ENCODE measurements at regions not wholly inside any gene's neighbourhood (a gene's known extent, or its start where the extent isn't known, plus 50 kb on each side); places are given as distances from the start of the nearest gene placed in this dataset.
"Not testable (repeated sequence)": the region's sequence is repeated elsewhere in the genome, so short reads cannot be mapped to it uniquely, and the experiment has no call there.

DNA sequence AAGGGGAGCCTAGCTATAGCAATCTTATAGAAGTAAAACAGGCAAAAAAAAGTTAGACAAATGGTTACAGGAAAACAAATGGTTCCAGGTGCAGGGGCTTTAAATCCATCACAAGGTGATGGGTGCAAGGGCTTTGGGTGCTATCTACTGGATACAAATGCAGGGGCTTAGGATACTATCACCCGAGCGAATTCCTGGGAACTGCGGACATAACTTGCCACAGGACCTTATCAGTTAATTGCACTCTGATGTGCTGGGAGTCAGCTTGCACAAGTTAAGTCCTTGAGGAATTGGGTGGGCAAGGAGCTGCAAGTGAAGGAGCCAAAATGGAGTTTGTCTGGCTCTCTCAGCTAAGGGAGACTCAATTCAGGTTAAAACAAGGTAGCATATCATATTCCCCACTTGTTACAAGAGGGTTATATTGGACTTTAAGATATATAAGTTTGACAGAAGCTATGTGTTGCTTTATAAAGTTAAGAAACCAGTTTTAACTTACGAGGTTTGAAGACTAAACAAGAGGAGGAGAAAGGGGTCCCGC is 115.0 kb upstream of the PZP start:
- no peaks in the 10 kb centered on the region for H3K9me3 ChIP-seq (ENCODE audit: low read length)
- intact Hi-C loops (cut with micrococcal nuclease; ENCODE audit: unreplicated experiment): loop anchor here (10.0 kb wide), 1 partner anchor 472 kb away; no protein-coding TSS in a partner anchor
- no peaks in the 10 kb centered on the region for H3K9me2 ChIP-seq (ENCODE audit: insufficient read depth, low read length)
- H3K27ac ChIP-seq (ENCODE audit: low read depth, low read length, poor library complexity, severe bottlenecking): no peak overlapping the region
- ChIA-PET POLR2A (interaction anchor here (0.7 kb wide), 1 partner anchor 262 kb away, joined by 3 read pairs; no protein-coding TSS in a partner anchor), CTCF (ENCODE audit: unreplicated experiment) (no interaction called here)
- H3K36me3 ChIP-seq (ENCODE audit: insufficient read depth, low read length): no peaks in the 10 kb centered on the region
- DNase-seq (ENCODE audit: low spot score): no peak
- H2AFZ ChIP-seq (ENCODE audit: low read length): no peak overlapping the region
- H4K20me1 ChIP-seq (ENCODE audit: insufficient read depth, low read length): no peaks in the 10 kb centered on the region
- TF ChIP-seq EZH2phosphoT487 (IDR thresholded peaks at IDR 0.05; ENCODE audit: borderline replicate concordance, low read depth, low read length): no peak
- TF ChIP-seq, protein P1, sequence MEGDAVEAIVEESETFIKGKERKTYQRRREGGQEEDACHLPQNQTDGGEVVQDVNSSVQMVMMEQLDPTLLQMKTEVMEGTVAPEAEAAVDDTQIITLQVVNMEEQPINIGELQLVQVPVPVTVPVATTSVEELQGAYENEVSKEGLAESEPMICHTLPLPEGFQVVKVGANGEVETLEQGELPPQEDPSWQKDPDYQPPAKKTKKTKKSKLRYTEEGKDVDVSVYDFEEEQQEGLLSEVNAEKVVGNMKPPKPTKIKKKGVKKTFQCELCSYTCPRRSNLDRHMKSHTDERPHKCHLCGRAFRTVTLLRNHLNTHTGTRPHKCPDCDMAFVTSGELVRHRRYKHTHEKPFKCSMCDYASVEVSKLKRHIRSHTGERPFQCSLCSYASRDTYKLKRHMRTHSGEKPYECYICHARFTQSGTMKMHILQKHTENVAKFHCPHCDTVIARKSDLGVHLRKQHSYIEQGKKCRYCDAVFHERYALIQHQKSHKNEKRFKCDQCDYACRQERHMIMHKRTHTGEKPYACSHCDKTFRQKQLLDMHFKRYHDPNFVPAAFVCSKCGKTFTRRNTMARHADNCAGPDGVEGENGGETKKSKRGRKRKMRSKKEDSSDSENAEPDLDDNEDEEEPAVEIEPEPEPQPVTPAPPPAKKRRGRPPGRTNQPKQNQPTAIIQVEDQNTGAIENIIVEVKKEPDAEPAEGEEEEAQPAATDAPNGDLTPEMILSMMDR (conservative IDR thresholded peaks at IDR 0.05; ENCODE audit: low read length): no peak
- no peak overlapping the region for H3K4me2 ChIP-seq (ENCODE audit: low read length)
- H3K4me1 ChIP-seq (ENCODE audit: insufficient read depth, low read length, poor library complexity, severe bottlenecking): peaks cover 13% of the 10 kb centered on the region
- BruUV-seq (replicated peaks): no TSS peak
- H3K79me2 ChIP-seq (ENCODE audit: insufficient read depth, low read depth, low read length): no peaks in the 10 kb centered on the region
- no peak overlapping the region for H3K4me3 ChIP-seq (ENCODE audit: low read depth, low read length, poor library complexity, severe bottlenecking)

- peaks cover 13% of the 10 kb centered on the region for H3K4me1 ChIP-seq (ENCODE audit: insufficient read depth, low read length, poor library complexity, severe bottlenecking)
- BruUV-seq (replicated peaks): no TSS peak
- TF ChIP-seq, protein P1 (conservative IDR thresholded peaks at IDR 0.05; ENCODE audit: low read length): no peak
- POLR2A ChIA-PET: no interaction called here
- no peaks in the 10 kb centered on the region for H3K9me2 ChIP-seq (ENCODE audit: insufficient read depth, low read length)
- H3K4me2 ChIP-seq (ENCODE audit: low read length): peak overlapping the region; percentile 61
- H3K36me3 ChIP-seq (ENCODE audit: insufficient read depth, low read length): no peaks in the 10 kb centered on the region
- H3K9me3 ChIP-seq (ENCODE audit: low read length): no peaks in the 10 kb centered on the region
- no peaks in the 10 kb centered on the region for H3K79me2 ChIP-seq (ENCODE audit: insufficient read depth, low read depth, low read length)
- no peaks in the 10 kb centered on the region for H4K20me1 ChIP-seq (ENCODE audit: insufficient read depth, low read length)
- intact Hi-C loops (cut with micrococcal nuclease; ENCODE audit: unreplicated experiment): loop anchor here (10.0 kb wide), 1 partner anchor 475 kb away; no protein-coding TSS in a partner anchor
- H2AFZ ChIP-seq (ENCODE audit: low read length): peak overlapping the region; percentile 46; the same call in 1 of the 2 replicates
- DNase-seq (ENCODE audit: low spot score): peak; percentile 24
- H3K4me3 ChIP-seq (ENCODE audit: low read depth, low read length, poor library complexity, severe bottlenecking): peak overlapping the region; percentile 23
- H3K27ac ChIP-seq (ENCODE audit: low read depth, low read length, poor library complexity, severe bottlenecking): peak overlapping the region; percentile 39
- CTCF ChIA-PET (ENCODE audit: unreplicated experiment): no interaction called here
These were observed 111.6 kb upstream of the PZP start for GRCh38 chr12:9319842-9320173.

- no peaks in the 10 kb centered on the region for H4K20me1 ChIP-seq (ENCODE audit: insufficient read depth, low read length)
- ChIA-PET CTCF (ENCODE audit: unreplicated experiment) (no interaction called here), POLR2A (no interaction called here)
- intact Hi-C loops (cut with micrococcal nuclease; ENCODE audit: unreplicated experiment): no loop called here
- no TSS peak for BruUV-seq (replicated peaks)
- peak overlapping the region; percentile 61 for H3K4me2 ChIP-seq (ENCODE audit: low read length)
- H3K4me3 ChIP-seq (ENCODE audit: low read depth, low read length, poor library complexity, severe bottlenecking): peak overlapping the region; percentile 23
- H3K4me1 ChIP-seq (ENCODE audit: insufficient read depth, low read length, poor library complexity, severe bottlenecking): peaks cover 13% of the 10 kb centered on the region
- H3K79me2 ChIP-seq (ENCODE audit: insufficient read depth, low read depth, low read length): no peaks in the 10 kb centered on the region
- peak overlapping the region; percentile 39 for H3K27ac ChIP-seq (ENCODE audit: low read depth, low read length, poor library complexity, severe bottlenecking)
- H3K36me3 ChIP-seq (ENCODE audit: insufficient read depth, low read length): no peaks in the 10 kb centered on the region
- TF ChIP-seq, protein P1 (conservative IDR thresholded peaks at IDR 0.05; ENCODE audit: low read length): peak; percentile 46
- no peak for TF ChIP-seq EZH2phosphoT487 (IDR thresholded peaks at IDR 0.05; ENCODE audit: borderline replicate concordance, low read depth, low read length)
- peak overlapping the region; percentile 46; the same call in 1 of the 2 replicates for H2AFZ ChIP-seq (ENCODE audit: low read length)
- H3K9me2 ChIP-seq (ENCODE audit: insufficient read depth, low read length): no peaks in the 10 kb centered on the region
- peak; percentile 28 for DNase-seq (ENCODE audit: low spot score)
- no peaks in the 10 kb centered on the region for H3K9me3 ChIP-seq (ENCODE audit: low read length)
These were observed 111.0 kb upstream of the PZP start for GRCh38 chr12:9319044-9319841.

- TSS peak; percentile 50 for BruUV-seq (replicated peaks)
- DNase-seq (ENCODE audit: low spot score); H3K9me3 ChIP-seq (ENCODE audit: low read length); H3K4me1 ChIP-seq (ENCODE audit: insufficient read depth, low read length, poor library complexity, severe bottlenecking); POLR2A ChIA-PET; CTCF ChIA-PET (ENCODE audit: unreplicated experiment); H3K9me2 ChIP-seq (ENCODE audit: insufficient read depth, low read length); H3K4me2 ChIP-seq (ENCODE audit: low read length); H4K20me1 ChIP-seq (ENCODE audit: insufficient read depth, low read length); H2AFZ ChIP-seq (ENCODE audit: low read length); intact Hi-C loops (cut with micrococcal nuclease; ENCODE audit: unreplicated experiment); H3K36me3 ChIP-seq (ENCODE audit: insufficient read depth, low read length); H3K79me2 ChIP-seq (ENCODE audit: insufficient read depth, low read depth, low read length); H3K27ac ChIP-seq (ENCODE audit: low read depth, low read length, poor library complexity, severe bottlenecking); H3K4me3 ChIP-seq (ENCODE audit: low read depth, low read length, poor library complexity, severe bottlenecking): not testable (repeated sequence)
These were observed 105.3 kb upstream of the PZP start for GRCh38 chr12:9313479-9313878.
